ENCODE measurements at regions not wholly inside any gene's neighbourhood (a gene's known extent, or its start where the extent isn't known, plus 50 kb on each side); places are given as distances from the start of the nearest gene placed in this dataset.

- TF ChIP-seq ZNF462 (CRISPR knock-in tag; IDR thresholded peaks at IDR 0.05) (no peak), STAT1 (IDR thresholded peaks at IDR 0.05; ENCODE audit: unreplicated experiment) (no peak), ZNF114 (CRISPR knock-in tag; IDR thresholded peaks at IDR 0.05) (no peak), POLR2AphosphoS5 (IDR thresholded peaks at IDR 0.05; ENCODE audit: low read depth) (no peak), EZH2phosphoT487 (IDR thresholded peaks at IDR 0.05; ENCODE audit: unreplicated experiment) (no peak), NANOG (IDR thresholded peaks at IDR 0.05; ENCODE audit: borderline replicate concordance) (no peak)
- TF ChIP-seq, protein P1, sequence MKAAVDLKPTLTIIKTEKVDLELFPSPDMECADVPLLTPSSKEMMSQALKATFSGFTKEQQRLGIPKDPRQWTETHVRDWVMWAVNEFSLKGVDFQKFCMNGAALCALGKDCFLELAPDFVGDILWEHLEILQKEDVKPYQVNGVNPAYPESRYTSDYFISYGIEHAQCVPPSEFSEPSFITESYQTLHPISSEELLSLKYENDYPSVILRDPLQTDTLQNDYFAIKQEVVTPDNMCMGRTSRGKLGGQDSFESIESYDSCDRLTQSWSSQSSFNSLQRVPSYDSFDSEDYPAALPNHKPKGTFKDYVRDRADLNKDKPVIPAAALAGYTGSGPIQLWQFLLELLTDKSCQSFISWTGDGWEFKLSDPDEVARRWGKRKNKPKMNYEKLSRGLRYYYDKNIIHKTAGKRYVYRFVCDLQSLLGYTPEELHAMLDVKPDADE (IDR thresholded peaks at IDR 0.05), result no peak
- TF ChIP-seq, protein P2, sequence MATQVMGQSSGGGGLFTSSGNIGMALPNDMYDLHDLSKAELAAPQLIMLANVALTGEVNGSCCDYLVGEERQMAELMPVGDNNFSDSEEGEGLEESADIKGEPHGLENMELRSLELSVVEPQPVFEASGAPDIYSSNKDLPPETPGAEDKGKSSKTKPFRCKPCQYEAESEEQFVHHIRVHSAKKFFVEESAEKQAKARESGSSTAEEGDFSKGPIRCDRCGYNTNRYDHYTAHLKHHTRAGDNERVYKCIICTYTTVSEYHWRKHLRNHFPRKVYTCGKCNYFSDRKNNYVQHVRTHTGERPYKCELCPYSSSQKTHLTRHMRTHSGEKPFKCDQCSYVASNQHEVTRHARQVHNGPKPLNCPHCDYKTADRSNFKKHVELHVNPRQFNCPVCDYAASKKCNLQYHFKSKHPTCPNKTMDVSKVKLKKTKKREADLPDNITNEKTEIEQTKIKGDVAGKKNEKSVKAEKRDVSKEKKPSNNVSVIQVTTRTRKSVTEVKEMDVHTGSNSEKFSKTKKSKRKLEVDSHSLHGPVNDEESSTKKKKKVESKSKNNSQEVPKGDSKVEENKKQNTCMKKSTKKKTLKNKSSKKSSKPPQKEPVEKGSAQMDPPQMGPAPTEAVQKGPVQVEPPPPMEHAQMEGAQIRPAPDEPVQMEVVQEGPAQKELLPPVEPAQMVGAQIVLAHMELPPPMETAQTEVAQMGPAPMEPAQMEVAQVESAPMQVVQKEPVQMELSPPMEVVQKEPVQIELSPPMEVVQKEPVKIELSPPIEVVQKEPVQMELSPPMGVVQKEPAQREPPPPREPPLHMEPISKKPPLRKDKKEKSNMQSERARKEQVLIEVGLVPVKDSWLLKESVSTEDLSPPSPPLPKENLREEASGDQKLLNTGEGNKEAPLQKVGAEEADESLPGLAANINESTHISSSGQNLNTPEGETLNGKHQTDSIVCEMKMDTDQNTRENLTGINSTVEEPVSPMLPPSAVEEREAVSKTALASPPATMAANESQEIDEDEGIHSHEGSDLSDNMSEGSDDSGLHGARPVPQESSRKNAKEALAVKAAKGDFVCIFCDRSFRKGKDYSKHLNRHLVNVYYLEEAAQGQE (IDR thresholded peaks at IDR 0.05; ENCODE audit: unreplicated experiment), result no peak
Measured at GRCh38 chr1:90322186-90322585, 327.3 kb downstream of the ZNF326 start (continued).

Data from GM23338 (cell line).